ENCODE measurements at regions not wholly inside any gene's neighbourhood (a gene's known extent, or its start where the extent isn't known, plus 50 kb on each side); places are given as distances from the start of the nearest gene placed in this dataset.

GRCh38 chr20:4556781-4557180 is 129.5 kb upstream of the PRNP start:
- Histone ChIP-seq H3K36me3 (no peaks in the 10 kb centered on the region), H4K20me1 (no peaks in the 10 kb centered on the region), H3K4me2 (no peak overlapping the region), H3K4me3 (no peak overlapping the region), H3K27ac (no peak overlapping the region), H3K9ac (no peak overlapping the region), H3K4me1 (peaks cover 0 to 18% (median 7%) of the 10 kb centered on the region in 10 experiments; a peak in 10 of 20 replicates), H3K9me3 (replicated peaks in 1 of 11) (0 out of 22 replicates have a peak, but pooled peaks cover 0 to 9% (median 0%) of the 10 kb centered on the region in 11 experiments), H3K27me3 (no peaks in the 10 kb centered on the region)
- no peak for TF ChIP-seq Cebpa-rat (IDR thresholded peaks at IDR 0.05)

- H3K27me3 ChIP-seq, result no peaks in the 10 kb centered on the region
- H3K4me1 ChIP-seq, result peaks cover 0 to 18% (median 7%) of the 10 kb centered on the region in 10 experiments; a peak in 10 of 20 replicates
- H3K9ac ChIP-seq, result no peak overlapping the region
- H3K4me2 ChIP-seq, result peak overlapping the region in 5 of 11 experiments; percentile 38 to 57 (median 42); a peak in 11 of 22 replicates
- no peaks in the 10 kb centered on the region for H4K20me1 ChIP-seq
- TF ChIP-seq Cebpa-rat (IDR thresholded peaks at IDR 0.05), result no peak
- no peak overlapping the region for H3K4me3 ChIP-seq
- 0 out of 22 replicates have a peak, but pooled peaks cover 0 to 9% (median 0%) of the 10 kb centered on the region in 11 experiments for H3K9me3 ChIP-seq (replicated peaks in 1 of 11)
- peak overlapping the region in 1 of 11 experiments; percentile 26; a peak in 1 of 22 replicates for H3K27ac ChIP-seq
- H3K36me3 ChIP-seq, result no peaks in the 10 kb centered on the region
Observed at GRCh38 chr20:4555188-4555890, 130.9 kb upstream of the PRNP start.

GRCh38 chr20:4554346-4554745 is 131.9 kb upstream of the PRNP start:
- Histone ChIP-seq H3K4me2 (no peak overlapping the region), H3K4me3 (no peak overlapping the region), H3K4me1 (peaks cover 0 to 14% (median 7%) of the 10 kb centered on the region in 10 experiments; a peak in 10 of 20 replicates), H3K36me3 (no peaks in the 10 kb centered on the region), H3K27me3 (no peaks in the 10 kb centered on the region), H4K20me1 (no peaks in the 10 kb centered on the region), H3K9me3 (replicated peaks in 1 of 11) (0 out of 22 replicates have a peak, but pooled peaks cover 0 to 8% (median 0%) of the 10 kb centered on the region in 11 experiments), H3K27ac (no peak overlapping the region), H3K9ac (no peak overlapping the region)
- TF ChIP-seq Cebpa-rat (IDR thresholded peaks at IDR 0.05), result no peak

GRCh38 chr20:4552075-4552640 is 134.1 kb upstream of the PRNP start:
- Histone ChIP-seq H3K4me3 (no peak overlapping the region), H4K20me1 (no peaks in the 10 kb centered on the region), H3K9me3 (replicated peaks in 1 of 11) (peaks cover 0 to 10% (median 0%) of the 10 kb centered on the region in 11 experiments; a peak in 5 of 22 replicates), H3K4me1 (peaks cover 0 to 14% (median 7%) of the 10 kb centered on the region in 10 experiments; a peak in 10 of 20 replicates), H3K27ac (no peak overlapping the region), H3K4me2 (no peak overlapping the region), H3K9ac (no peak overlapping the region), H3K36me3 (no peaks in the 10 kb centered on the region), H3K27me3 (no peaks in the 10 kb centered on the region)
- no peak for TF ChIP-seq Cebpa-rat (IDR thresholded peaks at IDR 0.05)

GRCh38 chr20:4550740-4551139 is 135.5 kb upstream of the PRNP start:
- Histone ChIP-seq H3K4me3 (no peak overlapping the region), H3K27me3 (no peaks in the 10 kb centered on the region), H3K36me3 (no peaks in the 10 kb centered on the region), H3K4me2 (no peak overlapping the region), H3K9me3 (replicated peaks in 1 of 11) (peaks cover 0 to 10% (median 0%) of the 10 kb centered on the region in 11 experiments; a peak in 5 of 22 replicates), H4K20me1 (no peaks in the 10 kb centered on the region), H3K27ac (no peak overlapping the region), H3K9ac (no peak overlapping the region), H3K4me1 (peaks cover 0 to 10% (median 6%) of the 10 kb centered on the region in 10 experiments; a peak in 10 of 20 replicates)
- no peak for TF ChIP-seq Cebpa-rat (IDR thresholded peaks at IDR 0.05)

- Histone ChIP-seq H3K9ac (no peak overlapping the region), H3K27ac (no peak overlapping the region), H3K9me3 (replicated peaks in 1 of 11) (peaks cover 0 to 10% (median 0%) of the 10 kb centered on the region in 11 experiments; a peak in 5 of 22 replicates), H3K27me3 (no peaks in the 10 kb centered on the region), H4K20me1 (no peaks in the 10 kb centered on the region), H3K36me3 (no peaks in the 10 kb centered on the region), H3K4me1 (peaks cover 0 to under 1% (median 0%) of the 10 kb centered on the region in 10 experiments; a peak in 1 of 20 replicates), H3K4me2 (no peak overlapping the region), H3K4me3 (no peak overlapping the region)
- no peak for TF ChIP-seq Cebpa-rat (IDR thresholded peaks at IDR 0.05)
Observed at GRCh38 chr20:4549711-4550259, 136.5 kb upstream of the PRNP start.

- Histone ChIP-seq H3K36me3 (no peaks in the 10 kb centered on the region), H3K27ac (no peak overlapping the region), H3K4me3 (no peak overlapping the region), H3K9ac (no peak overlapping the region), H3K9me3 (replicated peaks in 1 of 11) (peaks cover 0 to 10% (median 0%) of the 10 kb centered on the region in 11 experiments; a peak in 5 of 22 replicates), H3K4me2 (no peak overlapping the region), H3K27me3 (no peaks in the 10 kb centered on the region), H4K20me1 (no peaks in the 10 kb centered on the region), H3K4me1 (no peaks in the 10 kb centered on the region)
- TF ChIP-seq Cebpa-rat (IDR thresholded peaks at IDR 0.05), result no peak
Observed at GRCh38 chr20:4548552-4548951, 137.7 kb upstream of the PRNP start.

GRCh38 chr20:4546786-4547185 is 139.5 kb upstream of the PRNP start:
- H3K27me3 ChIP-seq, result no peaks in the 10 kb centered on the region
- TF ChIP-seq Cebpa-rat (IDR thresholded peaks at IDR 0.05), result no peak
- H3K4me3 ChIP-seq, result no peak overlapping the region
- H3K36me3 ChIP-seq, result no peaks in the 10 kb centered on the region
- H3K4me1 ChIP-seq, result no peaks in the 10 kb centered on the region
- H3K4me2 ChIP-seq, result no peak overlapping the region
- H3K9me3 ChIP-seq (replicated peaks in 1 of 11), result peaks cover 0 to 10% (median 0%) of the 10 kb centered on the region in 11 experiments; a peak in 5 of 22 replicates
- no peaks in the 10 kb centered on the region for H4K20me1 ChIP-seq
- H3K9ac ChIP-seq, result no peak overlapping the region
- no peak overlapping the region for H3K27ac ChIP-seq

GRCh38 chr20:4546342-4546741 is 139.9 kb upstream of the PRNP start:
- peaks cover 0 to 10% (median 0%) of the 10 kb centered on the region in 11 experiments; a peak in 5 of 22 replicates for H3K9me3 ChIP-seq (replicated peaks in 1 of 11)
- no peak overlapping the region for H3K4me2 ChIP-seq
- TF ChIP-seq Cebpa-rat (IDR thresholded peaks at IDR 0.05), result no peak
- no peak overlapping the region for H3K9ac ChIP-seq
- no peak overlapping the region for H3K4me3 ChIP-seq
- H3K27me3 ChIP-seq, result no peaks in the 10 kb centered on the region
- no peaks in the 10 kb centered on the region for H3K4me1 ChIP-seq
- no peak overlapping the region for H3K27ac ChIP-seq
- H4K20me1 ChIP-seq, result no peaks in the 10 kb centered on the region
- no peaks in the 10 kb centered on the region for H3K36me3 ChIP-seq

All from BLaER1 treated with 17β-estradiol and CSF1 and Interleukin-3, amounts not matched to agents 10 nM and 100 nM (cell line).